ENCODE measurements at regions not wholly inside any gene's neighbourhood (a gene's known extent, or its start where the extent isn't known, plus 50 kb on each side); places are given as distances from the start of the nearest gene placed in this dataset.

DNA sequence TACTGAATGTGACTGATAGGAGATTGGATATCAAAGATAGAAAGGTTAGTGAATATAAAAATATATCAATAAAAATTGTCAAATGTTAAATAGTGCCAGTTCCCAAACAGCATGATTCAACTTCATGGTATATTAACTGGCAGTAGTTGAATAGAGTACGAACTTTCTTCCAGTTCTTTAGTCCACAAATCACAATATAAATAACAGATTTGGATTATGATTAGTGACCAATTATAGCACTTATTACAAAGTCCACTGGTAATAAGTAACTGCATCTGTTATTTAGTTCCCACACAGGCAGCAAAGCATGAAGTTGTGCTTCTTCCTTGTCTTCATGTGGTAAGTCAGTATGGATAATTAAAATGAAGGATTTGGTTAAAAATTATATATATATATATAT lies 243.0 kb upstream of the VWC2 start:
- H4K20me1 ChIP-seq (ENCODE audit: insufficient read depth, low read length, poor library complexity, severe bottlenecking) = no peaks in the 10 kb centered on the region
- no peaks in the 10 kb centered on the region for H3K79me2 ChIP-seq (ENCODE audit: insufficient read depth, low read length)
- H3K36me3 ChIP-seq (ENCODE audit: insufficient read depth, low read length) = no peaks in the 10 kb centered on the region
- H3K4me3 ChIP-seq (ENCODE audit: low read length, poor library complexity, severe bottlenecking) = no peak overlapping the region
- TF ChIP-seq, protein P1, sequence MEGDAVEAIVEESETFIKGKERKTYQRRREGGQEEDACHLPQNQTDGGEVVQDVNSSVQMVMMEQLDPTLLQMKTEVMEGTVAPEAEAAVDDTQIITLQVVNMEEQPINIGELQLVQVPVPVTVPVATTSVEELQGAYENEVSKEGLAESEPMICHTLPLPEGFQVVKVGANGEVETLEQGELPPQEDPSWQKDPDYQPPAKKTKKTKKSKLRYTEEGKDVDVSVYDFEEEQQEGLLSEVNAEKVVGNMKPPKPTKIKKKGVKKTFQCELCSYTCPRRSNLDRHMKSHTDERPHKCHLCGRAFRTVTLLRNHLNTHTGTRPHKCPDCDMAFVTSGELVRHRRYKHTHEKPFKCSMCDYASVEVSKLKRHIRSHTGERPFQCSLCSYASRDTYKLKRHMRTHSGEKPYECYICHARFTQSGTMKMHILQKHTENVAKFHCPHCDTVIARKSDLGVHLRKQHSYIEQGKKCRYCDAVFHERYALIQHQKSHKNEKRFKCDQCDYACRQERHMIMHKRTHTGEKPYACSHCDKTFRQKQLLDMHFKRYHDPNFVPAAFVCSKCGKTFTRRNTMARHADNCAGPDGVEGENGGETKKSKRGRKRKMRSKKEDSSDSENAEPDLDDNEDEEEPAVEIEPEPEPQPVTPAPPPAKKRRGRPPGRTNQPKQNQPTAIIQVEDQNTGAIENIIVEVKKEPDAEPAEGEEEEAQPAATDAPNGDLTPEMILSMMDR (conservative IDR thresholded peaks at IDR 0.05; ENCODE audit: low read length) = no peak
- TF ChIP-seq EZH2phosphoT487 (IDR thresholded peaks at IDR 0.05; ENCODE audit: borderline replicate concordance) = no peak
- no peak overlapping the region for H3K4me2 ChIP-seq (ENCODE audit: low read depth, low read length, poor library complexity, severe bottlenecking)
- H3K9me3 ChIP-seq (ENCODE audit: insufficient read depth, low read depth, low read length) = no peaks in the 10 kb centered on the region
- H2AFZ ChIP-seq (ENCODE audit: low read length) = no peak overlapping the region
- no peaks in the 10 kb centered on the region for H3K27me3 ChIP-seq (ENCODE audit: insufficient read depth, low read length, poor library complexity, severe bottlenecking)
- H3K9ac ChIP-seq (ENCODE audit: low read depth, low read length, poor library complexity, severe bottlenecking) = no peak overlapping the region
- H3K9me2 ChIP-seq (replicated peaks; ENCODE audit: low read depth, low read length) = no peaks in the 10 kb centered on the region
- H3F3A ChIP-seq (ENCODE audit: low read depth) = no peaks in the 10 kb centered on the region
- H3K4me1 ChIP-seq (ENCODE audit: insufficient read depth, low read length, poor library complexity, severe bottlenecking) = no peaks in the 10 kb centered on the region

DNA sequence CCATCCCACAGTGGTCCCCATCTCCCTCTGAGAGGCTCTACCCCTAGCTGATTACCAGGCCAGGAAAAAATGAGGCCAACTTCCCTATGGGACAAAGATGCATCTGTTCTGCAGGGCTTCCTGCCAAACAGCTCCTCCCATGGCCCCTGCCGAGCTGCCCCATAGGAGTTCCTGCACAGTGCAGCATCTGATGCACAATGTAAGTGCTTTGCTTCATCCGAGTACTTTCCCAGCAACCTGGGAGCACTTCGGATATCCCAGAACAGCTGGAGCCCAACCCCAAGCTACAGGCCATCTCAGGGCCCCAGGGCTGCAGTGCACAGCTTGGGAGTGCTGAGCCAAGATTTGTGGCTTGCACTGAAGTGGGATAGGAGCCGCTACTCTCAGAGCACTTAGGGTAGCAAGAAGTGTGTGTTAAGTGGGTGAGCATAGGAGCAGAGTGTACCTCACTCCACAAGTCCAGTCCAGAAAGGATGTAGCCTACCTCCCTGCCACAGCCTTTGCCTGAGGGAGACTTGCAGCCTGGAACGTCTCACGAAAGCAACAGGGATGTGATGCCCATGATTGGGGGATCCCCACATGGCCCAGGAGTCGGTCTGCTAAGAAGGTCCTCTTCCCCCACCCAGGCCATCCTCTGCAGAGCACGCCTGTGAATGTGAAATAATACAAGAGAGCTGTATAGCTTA lies 209.6 kb upstream of the VWC2 start:
- H2AFZ ChIP-seq (ENCODE audit: low read length) = no peak overlapping the region
- no peaks in the 10 kb centered on the region for H3K27me3 ChIP-seq (ENCODE audit: insufficient read depth, low read length, poor library complexity, severe bottlenecking)
- H3K4me1 ChIP-seq (ENCODE audit: insufficient read depth, low read length, poor library complexity, severe bottlenecking) = no peaks in the 10 kb centered on the region
- no peaks in the 10 kb centered on the region for H3K79me2 ChIP-seq (ENCODE audit: insufficient read depth, low read length)
- H3K4me3 ChIP-seq (ENCODE audit: low read length, poor library complexity, severe bottlenecking) = no peak overlapping the region
- H3K9me3 ChIP-seq (ENCODE audit: insufficient read depth, low read depth, low read length) = no peaks in the 10 kb centered on the region
- no peak for TF ChIP-seq EZH2phosphoT487 (IDR thresholded peaks at IDR 0.05; ENCODE audit: borderline replicate concordance)
- TF ChIP-seq, protein P1 (conservative IDR thresholded peaks at IDR 0.05; ENCODE audit: low read length) = no peak
- H3K9me2 ChIP-seq (replicated peaks; ENCODE audit: low read depth, low read length) = no peaks in the 10 kb centered on the region
- no peaks in the 10 kb centered on the region for H3F3A ChIP-seq (ENCODE audit: low read depth)
- no peak overlapping the region for H3K4me2 ChIP-seq (ENCODE audit: low read depth, low read length, poor library complexity, severe bottlenecking)
- no peak overlapping the region for H3K9ac ChIP-seq (ENCODE audit: low read depth, low read length, poor library complexity, severe bottlenecking)
- no peaks in the 10 kb centered on the region for H4K20me1 ChIP-seq (ENCODE audit: insufficient read depth, low read length, poor library complexity, severe bottlenecking)
- H3K36me3 ChIP-seq (ENCODE audit: insufficient read depth, low read length) = no peaks in the 10 kb centered on the region

DNA sequence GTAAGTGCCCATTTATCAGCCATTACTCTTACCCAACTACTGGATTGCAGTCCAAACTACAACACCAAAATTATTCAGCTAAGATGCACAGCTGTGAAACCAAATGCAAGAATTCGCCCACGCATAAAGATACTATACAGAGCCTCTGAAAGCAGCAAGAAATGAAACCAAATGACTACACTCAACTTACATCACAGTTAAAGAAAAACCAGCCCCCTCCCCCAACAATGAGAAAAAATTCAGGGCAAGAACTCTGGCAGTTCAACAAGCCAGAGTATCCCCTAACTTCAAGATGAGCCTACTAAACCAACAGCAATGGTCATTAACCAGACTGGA lies 209.1 kb upstream of the VWC2 start:
- Histone ChIP-seq H3K4me3 (ENCODE audit: low read length, poor library complexity, severe bottlenecking) (no peak overlapping the region), H3K36me3 (ENCODE audit: insufficient read depth, low read length) (no peaks in the 10 kb centered on the region), H3K9me3 (ENCODE audit: insufficient read depth, low read depth, low read length) (no peaks in the 10 kb centered on the region), H3K9me2 (replicated peaks; ENCODE audit: low read depth, low read length) (no peaks in the 10 kb centered on the region), H4K20me1 (ENCODE audit: insufficient read depth, low read length, poor library complexity, severe bottlenecking) (no peaks in the 10 kb centered on the region), H3K9ac (ENCODE audit: low read depth, low read length, poor library complexity, severe bottlenecking) (no peak overlapping the region), H3K79me2 (ENCODE audit: insufficient read depth, low read length) (no peaks in the 10 kb centered on the region), H2AFZ (ENCODE audit: low read length) (no peak overlapping the region), H3F3A (ENCODE audit: low read depth) (no peaks in the 10 kb centered on the region), H3K4me1 (ENCODE audit: insufficient read depth, low read length, poor library complexity, severe bottlenecking) (no peaks in the 10 kb centered on the region), H3K4me2 (ENCODE audit: low read depth, low read length, poor library complexity, severe bottlenecking) (no peak overlapping the region), H3K27me3 (ENCODE audit: insufficient read depth, low read length, poor library complexity, severe bottlenecking) (no peaks in the 10 kb centered on the region)
- TF ChIP-seq, protein P1 (conservative IDR thresholded peaks at IDR 0.05; ENCODE audit: low read length) = no peak
- no peak for TF ChIP-seq EZH2phosphoT487 (IDR thresholded peaks at IDR 0.05; ENCODE audit: borderline replicate concordance)

Data from Loucy (cell line).